ENCODE measurements at regions not wholly inside any gene's neighbourhood (a gene's known extent, or its start where the extent isn't known, plus 50 kb on each side); places are given as distances from the start of the nearest gene placed in this dataset.

DNA sequence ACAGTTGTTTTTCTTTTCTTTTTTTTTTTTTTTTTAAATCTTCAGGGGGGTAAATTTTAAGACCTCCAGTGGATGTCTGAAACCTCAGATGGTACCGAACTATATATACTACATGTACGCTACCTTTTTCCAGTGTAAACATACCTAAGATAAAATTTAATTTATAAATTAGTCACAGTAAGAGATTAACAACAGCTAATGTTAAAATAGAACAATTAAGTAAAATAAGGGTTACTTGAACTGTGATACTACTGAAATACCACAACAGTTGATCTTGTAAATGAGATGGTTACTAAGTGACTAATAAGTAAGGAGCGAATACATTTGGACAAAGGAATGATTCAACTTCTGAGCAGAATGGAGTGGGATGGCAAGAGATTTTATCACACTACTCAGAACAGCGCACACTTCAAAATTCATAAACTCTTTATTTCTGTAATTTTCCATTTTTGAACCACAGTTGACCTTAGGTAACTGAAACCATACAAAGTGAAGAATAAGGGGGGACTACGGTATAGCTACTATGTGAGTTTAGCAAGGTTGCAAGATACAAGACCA, 80.5 kb upstream of the PCED1B start:
- WGBS, 5 donors = 76 to 84% (median 77%) methylated on average over 5 of the region's 5 CpGs
- Histone ChIP-seq H3K27ac (no peak overlapping the region), H3K9me3 (peaks cover 0 to 5% (median 0%) of the 10 kb centered on the region in 4 donors), H3K36me3 (no peaks in the 10 kb centered on the region), H3K4me1 (no peaks in the 10 kb centered on the region), H3K27me3 (peaks cover 0 to 7% (median 0%) of the 10 kb centered on the region in 3 donors), H3K4me3 (no peak overlapping the region)
- TF ChIP-seq EP300 (IDR thresholded peaks at IDR 0.05) = no peak
- TF ChIP-seq POLR2A (IDR thresholded peaks at IDR 0.05) = no peak
- no peak for TF ChIP-seq POLR2AphosphoS5 (IDR thresholded peaks at IDR 0.05)
- DNase-seq = no peak
- intact Hi-C loops (cut with DNase I; ENCODE audit: low total_unique reads) = no loop called here

DNA sequence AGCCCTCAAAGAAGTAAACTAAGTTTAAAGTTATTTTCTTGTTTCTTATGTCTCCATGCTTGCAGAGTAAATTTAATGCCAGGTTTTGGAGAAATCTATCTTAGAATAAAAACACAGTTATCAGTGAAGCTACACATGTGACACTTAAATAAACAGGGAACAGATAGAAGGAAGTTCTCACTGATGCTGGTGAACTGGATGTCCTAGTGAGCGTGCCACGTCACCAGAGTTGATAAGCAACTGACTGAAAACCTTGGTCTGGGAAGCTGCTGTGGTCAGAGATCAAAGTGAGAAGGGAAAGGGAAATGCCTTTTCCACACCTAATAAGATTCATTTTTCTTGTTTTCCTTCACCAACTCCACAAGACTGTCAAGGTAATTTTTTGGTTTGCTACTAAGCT, 74.8 kb upstream of the PCED1B start:
- no peak for TF ChIP-seq POLR2A (IDR thresholded peaks at IDR 0.05)
- no peak for TF ChIP-seq EP300 (IDR thresholded peaks at IDR 0.05)
- no peak for TF ChIP-seq CTCF (IDR thresholded peaks at IDR 0.05)
- no peak for TF ChIP-seq POLR2AphosphoS5 (IDR thresholded peaks at IDR 0.05)
- Histone ChIP-seq H3K9me3 (no peaks in the 10 kb centered on the region), H3K27ac (no peak overlapping the region), H3K4me3 (no peak overlapping the region), H3K4me1 (no peaks in the 10 kb centered on the region), H3K36me3 (no peaks in the 10 kb centered on the region), H3K27me3 (peaks cover 0 to 7% (median 0%) of the 10 kb centered on the region in 3 donors)
- WGBS, 5 donors = 27 to 42% (median 31%) methylated on average over 2 of the region's 2 CpGs
- DNase-seq = no peak
- intact Hi-C loops (cut with DNase I; ENCODE audit: low total_unique reads) = no loop called here

DNA sequence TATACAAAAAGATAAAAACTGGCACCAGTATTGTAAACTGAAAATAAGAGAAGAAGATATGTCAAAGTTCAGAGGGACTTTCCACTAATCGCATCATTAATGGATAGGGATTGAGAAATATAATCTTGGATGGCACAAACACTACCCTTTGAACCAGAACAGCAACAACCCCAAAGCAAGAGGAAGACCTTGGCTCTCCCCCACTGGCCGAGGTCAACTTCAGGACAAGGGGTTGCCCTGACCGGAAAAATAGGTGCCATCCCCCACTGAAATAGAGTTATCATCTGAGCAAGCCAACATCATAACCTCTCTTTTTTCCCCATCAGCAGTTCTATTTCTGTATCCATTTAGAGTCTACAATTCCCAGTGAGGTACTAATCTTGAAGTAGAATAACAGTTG, 72.4 kb upstream of the PCED1B start:
- H3K27me3 ChIP-seq = no peaks in the 10 kb centered on the region
- TF ChIP-seq POLR2AphosphoS5 (IDR thresholded peaks at IDR 0.05) (no peak), POLR2A (IDR thresholded peaks at IDR 0.05) (no peak), EP300 (IDR thresholded peaks at IDR 0.05) (no peak), CTCF (IDR thresholded peaks at IDR 0.05) (no peak)
- H3K9me3 ChIP-seq = peaks cover 0 to 3% (median 0%) of the 10 kb centered on the region in 4 donors
- H3K4me1 ChIP-seq = no peaks in the 10 kb centered on the region
- no peak for DNase-seq
- no peaks in the 10 kb centered on the region for H3K36me3 ChIP-seq
- H3K27ac ChIP-seq = no peak overlapping the region
- 80 to 98% (median 90%) methylated on average over 3 of the region's 3 CpGs for WGBS, 5 donors
- no peak overlapping the region for H3K4me3 ChIP-seq
- intact Hi-C loops (cut with DNase I; ENCODE audit: low total_unique reads) = no loop called here

DNA sequence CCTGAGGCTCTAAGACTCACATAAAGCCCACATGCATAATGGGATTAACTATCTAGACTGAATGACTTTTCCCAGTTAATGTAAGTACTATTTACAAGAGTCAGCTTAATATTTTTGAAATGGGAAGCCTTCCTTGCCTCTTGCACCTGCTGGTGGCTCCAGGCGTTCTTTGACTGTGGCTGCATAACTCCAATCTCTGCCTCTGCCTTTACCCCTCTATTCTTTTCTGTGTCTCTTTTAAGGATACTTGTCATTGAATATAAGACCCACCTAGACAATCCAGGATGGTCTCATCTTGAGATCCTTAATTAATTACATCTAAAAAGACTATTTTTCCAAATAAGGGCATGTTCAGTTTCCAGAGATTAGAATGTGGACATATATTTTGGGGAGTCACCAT, 66.9 kb upstream of the PCED1B start:
- TF ChIP-seq POLR2A (IDR thresholded peaks at IDR 0.05) (no peak), CTCF (IDR thresholded peaks at IDR 0.05) (no peak), EP300 (IDR thresholded peaks at IDR 0.05) (no peak), POLR2AphosphoS5 (IDR thresholded peaks at IDR 0.05) (no peak)
- Histone ChIP-seq H3K4me3 (no peak overlapping the region), H3K36me3 (no peaks in the 10 kb centered on the region), H3K27ac (no peak overlapping the region), H3K4me1 (no peaks in the 10 kb centered on the region), H3K27me3 (no peaks in the 10 kb centered on the region), H3K9me3 (peaks cover 0 to 3% (median 0%) of the 10 kb centered on the region in 4 donors)
- intact Hi-C loops (cut with DNase I; ENCODE audit: low total_unique reads) = no loop called here
- 77 to 89% (median 84%) methylated on average over 1 of the region's 1 CpG for WGBS, 5 donors
- no peak for DNase-seq

- intact Hi-C loops (cut with DNase I; ENCODE audit: low total_unique reads) = no loop called here
- WGBS, 5 donors = 50 to 79% (median 69%) methylated on average over 2 of the region's 2 CpGs
- H3K36me3 ChIP-seq = no peaks in the 10 kb centered on the region
- no peak for DNase-seq
- no peak overlapping the region for H3K27ac ChIP-seq
- H3K9me3 ChIP-seq = peaks cover 0 to 3% (median 0%) of the 10 kb centered on the region in 4 donors
- no peak for TF ChIP-seq POLR2A (IDR thresholded peaks at IDR 0.05)
- TF ChIP-seq POLR2AphosphoS5 (IDR thresholded peaks at IDR 0.05) = no peak
- no peak for TF ChIP-seq EP300 (IDR thresholded peaks at IDR 0.05)
- TF ChIP-seq CTCF (IDR thresholded peaks at IDR 0.05) = no peak
- no peaks in the 10 kb centered on the region for H3K27me3 ChIP-seq
- no peak overlapping the region for H3K4me3 ChIP-seq
- no peaks in the 10 kb centered on the region for H3K4me1 ChIP-seq
These were observed 64.9 kb upstream of the PCED1B start for GRCh38 chr12:47014474-47014873.

All from stomach (tissue), 8 donors.